Lung (tissue), 11 donors: ENCODE measurements at regions not wholly inside any gene's neighbourhood (a gene's known extent, or its start where the extent isn't known, plus 50 kb on each side); places are given as distances from the start of the nearest gene placed in this dataset.

ENCODE experiments used
- ATAC-seq: fragments of 200-7000 bp; cut with Tn5 transposase; one replicate; pipeline ENCODE4 v1.9.1; 2020; ENCODE audit warnings: moderate number of reproducible peaks; ENCODE audit not compliant: insufficient read depth, low FRiP score
- DNase-seq, 3 donors: peaks; one replicate each; pipeline ENCODE4 v3.0.0-alpha.2; 2013 to 2017
- H3K27ac ChIP-seq, 2 donors: one replicate each; pipeline ENCODE4 v1.5.1; 2013; ENCODE audit warnings: mild to moderate bottlenecking in 2 of 2, moderate library complexity in 2 of 2, control low read depth in 1 of 2, inconsistent platforms in 1 of 2, low read depth in 1 of 2, low read length in 1 of 2
- H3K27me3 ChIP-seq, 3 donors: one replicate each; pipeline ENCODE4 v1.5.1; 2013; ENCODE audit warnings: low read length in 2 of 3; ENCODE audit not compliant: control insufficient read depth in 3 of 3, insufficient read depth in 3 of 3
- H3K36me3 ChIP-seq, 4 donors: one replicate each; pipeline ENCODE4 v1.5.1; 2013; ENCODE audit warnings: low read length in 4 of 4, mild to moderate bottlenecking in 1 of 4, moderate library complexity in 1 of 4; ENCODE audit not compliant: control insufficient read depth in 4 of 4, insufficient read depth in 4 of 4
- H3K4me1 ChIP-seq, 5 donors: one replicate each; pipeline ENCODE4 v1.5.1; 2013; ENCODE audit warnings: low read length in 5 of 5, mild to moderate bottlenecking in 2 of 5, moderate library complexity in 1 of 5; ENCODE audit not compliant: control insufficient read depth in 5 of 5, insufficient read depth in 5 of 5
- H3K4me3 ChIP-seq: one replicate; pipeline ENCODE4 v1.5.1; 2013; ENCODE audit warnings: mild to moderate bottlenecking, control low read depth, moderate library complexity
- H3K9ac ChIP-seq, 2 donors: one replicate each; pipeline ENCODE4 v1.5.1; 2013; ENCODE audit warnings: low read length in 2 of 2, control low read depth in 1 of 2; ENCODE audit not compliant: insufficient read depth in 1 of 2
- H3K9me3 ChIP-seq, 4 donors: one replicate each; pipeline ENCODE4 v1.5.1; 2013; ENCODE audit warnings: low read length in 3 of 4, mild to moderate bottlenecking in 1 of 4, moderate library complexity in 1 of 4; ENCODE audit not compliant: control insufficient read depth in 4 of 4, insufficient read depth in 3 of 4
- CTCF ChIP-seq: IDR thresholded peaks from 2 replicates; pipeline ENCODE4 v1.5.1; 2012; ENCODE audit warnings: mild to moderate bottlenecking; ENCODE audit errors: control extremely low read depth, extremely low read depth
- whole genome bisulfite sequencing, 2 donors: extraction: QIAGEN DNeasy Blood & Tissue Kit; methylation state at CpG; one replicate each; pipeline ENCODE4 v1.1.7; 2013; 5-methylcytosine and 5-hydroxymethylcytosine counted together
- donor health status: control.
- donor health status: control.
- donor health status: Bipolar disorder and iron deficiency.
- donor health status: healthy.
- donor health status: DM: yes; HTN: yes; CAD: no.

- DNase-seq: no peak
- Histone ChIP-seq H3K4me1 (no peaks in the 10 kb centered on the region), H3K9ac (no peak overlapping the region), H3K9me3 (no peaks in the 10 kb centered on the region), H3K27ac (no peak overlapping the region), H3K4me3 (no peak overlapping the region), H3K27me3 (no peaks in the 10 kb centered on the region), H3K36me3 (no peaks in the 10 kb centered on the region)
- 81 to 87% methylated on average over 2 of the region's 2 CpGs for WGBS, 2 donors
- no peak for ATAC-seq
- TF ChIP-seq CTCF: no peak
Measured at GRCh38 chr10:117666965-117667364, 124.4 kb downstream of the EMX2 start.

GRCh38 chr10:117667831-117668230 lies 125.3 kb downstream of the EMX2 start:
- Histone ChIP-seq H3K27ac (no peak overlapping the region), H3K9me3 (no peaks in the 10 kb centered on the region), H3K36me3 (no peaks in the 10 kb centered on the region), H3K9ac (no peak overlapping the region), H3K27me3 (no peaks in the 10 kb centered on the region), H3K4me1 (no peaks in the 10 kb centered on the region), H3K4me3 (no peak overlapping the region)
- TF ChIP-seq CTCF: no peak
- WGBS, 2 donors: 78 to 82% methylated on average over 6 of the region's 6 CpGs
- no peak for ATAC-seq
- DNase-seq: no peak

- DNase-seq: no peak
- Histone ChIP-seq H3K27me3 (no peaks in the 10 kb centered on the region), H3K9ac (no peak overlapping the region), H3K4me3 (no peak overlapping the region), H3K9me3 (no peaks in the 10 kb centered on the region), H3K27ac (no peak overlapping the region), H3K4me1 (no peaks in the 10 kb centered on the region), H3K36me3 (no peaks in the 10 kb centered on the region)
- no peak for TF ChIP-seq CTCF
- WGBS, 2 donors: 45 to 73% methylated on average over 2 of the region's 2 CpGs
- no peak for ATAC-seq
Measured at GRCh38 chr10:117668327-117669008, 125.9 kb downstream of the EMX2 start.

- no peak overlapping the region for H3K4me3 ChIP-seq
- no peaks in the 10 kb centered on the region for H3K9me3 ChIP-seq
- no peaks in the 10 kb centered on the region for H3K36me3 ChIP-seq
- H3K27me3 ChIP-seq: peaks cover 0 to 3% (median 0%) of the 10 kb centered on the region in 3 donors
- H3K9ac ChIP-seq: no peak overlapping the region
- no peaks in the 10 kb centered on the region for H3K4me1 ChIP-seq
- ATAC-seq: no peak
- 79 to 88% methylated on average over 6 of the region's 6 CpGs for WGBS, 2 donors
- no peak for TF ChIP-seq CTCF
- H3K27ac ChIP-seq: no peak overlapping the region
- DNase-seq: no peak
Measured at GRCh38 chr10:117669122-117669521, 126.6 kb downstream of the EMX2 start.
